Spleen (tissue), 7 donors: ENCODE measurements at regions not wholly inside any gene's neighbourhood (a gene's known extent, or its start where the extent isn't known, plus 50 kb on each side); places are given as distances from the start of the nearest gene placed in this dataset.

Experiments used
- POLR2AphosphoS5 ChIP-seq, 3 donors: sonication (generic); formaldehyde crosslinking; IDR thresholded peaks; one replicate each; pipeline ENCODE4 v1.5.1; 2017; ENCODE audit warnings: antibody characterized with exemption in 3 of 3
- TF ChIP-seq, protein P1 (sequence below), 11 experiments: fragments of 200-600 bp in 7 of 11; fragments of 450-650 bp in 4 of 11; sonication (generic) in 4 of 11; IDR thresholded peaks in 8 of 11; conservative IDR thresholded peaks in 3 of 11; 1 replicate in 7 of 11; 2 replicates in 4 of 11; pipeline versions ENCODE4 v1.4.0 to v1.8.0; 2016 to 2021; ENCODE audit warnings: antibody characterized with exemption in 11 of 11, inconsistent platforms in 4 of 11, mild to moderate bottlenecking in 1 of 11
- donor health status: DM: no; HTN: no; CAD: no; lungs with moderate emphysema.
- donor health status: DM: no; HTN: no; CAD: no.
- donor health status: DM: no; HTN: no; CAD: no.

DNA sequence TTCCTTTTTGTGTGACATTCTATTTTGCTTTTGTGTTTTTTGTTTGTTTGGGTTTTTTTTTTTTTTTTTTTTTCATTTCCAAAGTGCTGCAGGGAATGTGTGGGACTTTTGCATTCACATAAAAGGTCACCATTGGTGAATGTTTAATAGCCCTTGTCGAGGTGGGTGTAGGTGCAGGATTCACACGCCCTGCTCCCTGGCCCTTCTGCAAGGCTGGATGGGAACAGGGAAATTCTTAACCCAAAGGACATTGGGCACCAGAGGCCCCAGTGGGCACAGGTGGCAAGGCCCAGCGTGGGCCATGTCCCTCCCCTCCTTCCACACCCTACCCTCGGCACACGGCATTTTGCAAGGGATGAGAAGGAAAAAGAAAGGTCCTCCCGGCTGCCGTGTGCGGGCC, 50.4 kb upstream of the NOTCH1 start:
- no peak for TF ChIP-seq POLR2AphosphoS5 (IDR thresholded peaks at IDR 0.05)
- TF ChIP-seq, protein P1, sequence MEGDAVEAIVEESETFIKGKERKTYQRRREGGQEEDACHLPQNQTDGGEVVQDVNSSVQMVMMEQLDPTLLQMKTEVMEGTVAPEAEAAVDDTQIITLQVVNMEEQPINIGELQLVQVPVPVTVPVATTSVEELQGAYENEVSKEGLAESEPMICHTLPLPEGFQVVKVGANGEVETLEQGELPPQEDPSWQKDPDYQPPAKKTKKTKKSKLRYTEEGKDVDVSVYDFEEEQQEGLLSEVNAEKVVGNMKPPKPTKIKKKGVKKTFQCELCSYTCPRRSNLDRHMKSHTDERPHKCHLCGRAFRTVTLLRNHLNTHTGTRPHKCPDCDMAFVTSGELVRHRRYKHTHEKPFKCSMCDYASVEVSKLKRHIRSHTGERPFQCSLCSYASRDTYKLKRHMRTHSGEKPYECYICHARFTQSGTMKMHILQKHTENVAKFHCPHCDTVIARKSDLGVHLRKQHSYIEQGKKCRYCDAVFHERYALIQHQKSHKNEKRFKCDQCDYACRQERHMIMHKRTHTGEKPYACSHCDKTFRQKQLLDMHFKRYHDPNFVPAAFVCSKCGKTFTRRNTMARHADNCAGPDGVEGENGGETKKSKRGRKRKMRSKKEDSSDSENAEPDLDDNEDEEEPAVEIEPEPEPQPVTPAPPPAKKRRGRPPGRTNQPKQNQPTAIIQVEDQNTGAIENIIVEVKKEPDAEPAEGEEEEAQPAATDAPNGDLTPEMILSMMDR (IDR thresholded peaks at IDR 0.05 in 8 of 11, conservative IDR thresholded peaks at IDR 0.05 in 3 of 11), result no peak
